ENCODE measurements at regions not wholly inside any gene's neighbourhood (a gene's known extent, or its start where the extent isn't known, plus 50 kb on each side); places are given as distances from the start of the nearest gene placed in this dataset.

GRCh38 chr14:87443787-87444186, 549.2 kb downstream of the GALC start:
- Histone ChIP-seq H3K27ac (ENCODE audit: extremely low read length, insufficient read depth, low read length) (no peak overlapping the region), H3K4me2 (ENCODE audit: low read depth, low read length) (no peak overlapping the region), H3K4me3 (replicated peaks in 1 of 3; ENCODE audit: insufficient read depth in 1 of 3, low read depth in 2 of 3, low read length in 3 of 3) (no peak overlapping the region), H3K36me3 (replicated peaks in 1 of 2; ENCODE audit: control insufficient read depth in 1 of 2, insufficient read depth in 2 of 2, low read length in 2 of 2) (no peaks in the 10 kb centered on the region), H3K9me3 (ENCODE audit: low read length) (peaks cover 16% of the 10 kb centered on the region; the same call in 1 of the 2 replicates), H2AFZ (ENCODE audit: low read length) (no peak overlapping the region), H3K27me3 (ENCODE audit: control insufficient read depth in 1 of 2, insufficient read depth in 2 of 2, low read length in 2 of 2) (no peaks in the 10 kb centered on the region), H3K79me2 (ENCODE audit: insufficient read depth, low read length) (no peaks in the 10 kb centered on the region), H4K20me1 (ENCODE audit: insufficient read depth, low read length) (no peaks in the 10 kb centered on the region), H3K4me1 (ENCODE audit: insufficient read depth, low read length) (no peaks in the 10 kb centered on the region), H3K9ac (ENCODE audit: insufficient read depth, low read depth, low read length) (no peak overlapping the region)
- intact Hi-C loops (cut with micrococcal nuclease; ENCODE audit: unreplicated experiment): no loop called here
- no peak for FAIRE-seq
- TF ChIP-seq HDAC6 (IDR thresholded peaks at IDR 0.05; ENCODE audit: low read depth, low read length) (no peak), SRSF9 (IDR thresholded peaks at IDR 0.05; ENCODE audit: borderline replicate concordance, insufficient read depth, low read depth, low read length, poor library complexity, severe bottlenecking) (no peak), CERS6 (CRISPR knock-in tag; IDR thresholded peaks at IDR 0.05) (no peak), RNF2 (conservative IDR thresholded peaks at IDR 0.05; ENCODE audit: low read depth) (no peak), ZSCAN25 (CRISPR knock-in tag; IDR thresholded peaks at IDR 0.05) (no peak), XRCC5 (optimal IDR thresholded peaks at IDR 0.05; ENCODE audit: low read length) (no peak), REST (IDR thresholded peaks at IDR 0.05; ENCODE audit: borderline replicate concordance in 1 of 2, low read depth in 1 of 2, low read length in 2 of 2) (no peak), FOXA3 (CRISPR knock-in tag; IDR thresholded peaks at IDR 0.05) (no peak), EP300 (IDR thresholded peaks at IDR 0.05; ENCODE audit: low read depth in 2 of 2, low read length in 2 of 2) (no peak), EP300 (CRISPR knock-in tag; IDR thresholded peaks at IDR 0.05; ENCODE audit: borderline replicate concordance) (no peak)
- ChIA-PET CTCF (ENCODE audit: low intra/inter-chr PET ratio, low total read pairs) (no interaction called here), POLR2A (no interaction called here)
- no TSS peak for BruUV-seq (replicated peaks)
- no peak for ATAC-seq
- DNase-seq (ENCODE audit: low spot score): no peak
- in situ Hi-C loops (cut with HindIII; ENCODE audit: extremely low pct_ligation_motif_present, low pct_unique_long_range_greater_than_20kb): no loop called here
